Esophagus squamous epithelium (tissue), 4 donors: ENCODE measurements at regions not wholly inside any gene's neighbourhood (a gene's known extent, or its start where the extent isn't known, plus 50 kb on each side); places are given as distances from the start of the nearest gene placed in this dataset.

Experiments used
- POLR2A ChIP-seq, 4 donors: fragments of 450-650 bp; IDR thresholded peaks; one replicate each; pipeline ENCODE4 v1.6.1; 2017; ENCODE audit warnings: antibody characterized with exemption in 4 of 4, mild to moderate bottlenecking in 4 of 4, moderate library complexity in 3 of 4
- TF ChIP-seq, protein P1 (sequence below), 6 experiments: fragments of 450-650 bp in 4 of 6; fragments of 200-600 bp in 2 of 6; sonication (generic) in 2 of 6; IDR thresholded peaks; one replicate each; pipeline ENCODE4 v1.5.1; 2016 to 2019; ENCODE audit warnings: antibody characterized with exemption in 6 of 6, mild to moderate bottlenecking in 4 of 6, moderate library complexity in 4 of 6

DNA sequence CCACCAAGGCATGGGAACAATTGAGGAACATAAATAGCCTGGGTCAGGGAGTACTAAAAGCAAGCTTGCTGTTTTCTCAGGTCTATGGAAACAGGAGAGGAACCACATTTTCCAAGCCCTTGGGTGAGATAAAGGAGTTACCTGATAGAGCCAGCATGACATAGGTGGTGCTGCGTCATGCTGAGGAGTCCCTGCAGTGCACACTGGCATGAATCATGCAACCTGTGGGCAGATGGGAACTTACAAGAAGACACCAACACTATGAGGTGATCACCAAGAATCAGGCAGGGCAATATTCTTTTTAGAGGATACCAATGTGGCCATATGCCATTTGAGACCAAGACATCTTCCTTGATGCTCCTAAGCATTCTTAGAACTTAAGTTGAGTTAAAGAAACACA, 531.8 kb downstream of the ZEB2 start:
- TF ChIP-seq, protein P1, sequence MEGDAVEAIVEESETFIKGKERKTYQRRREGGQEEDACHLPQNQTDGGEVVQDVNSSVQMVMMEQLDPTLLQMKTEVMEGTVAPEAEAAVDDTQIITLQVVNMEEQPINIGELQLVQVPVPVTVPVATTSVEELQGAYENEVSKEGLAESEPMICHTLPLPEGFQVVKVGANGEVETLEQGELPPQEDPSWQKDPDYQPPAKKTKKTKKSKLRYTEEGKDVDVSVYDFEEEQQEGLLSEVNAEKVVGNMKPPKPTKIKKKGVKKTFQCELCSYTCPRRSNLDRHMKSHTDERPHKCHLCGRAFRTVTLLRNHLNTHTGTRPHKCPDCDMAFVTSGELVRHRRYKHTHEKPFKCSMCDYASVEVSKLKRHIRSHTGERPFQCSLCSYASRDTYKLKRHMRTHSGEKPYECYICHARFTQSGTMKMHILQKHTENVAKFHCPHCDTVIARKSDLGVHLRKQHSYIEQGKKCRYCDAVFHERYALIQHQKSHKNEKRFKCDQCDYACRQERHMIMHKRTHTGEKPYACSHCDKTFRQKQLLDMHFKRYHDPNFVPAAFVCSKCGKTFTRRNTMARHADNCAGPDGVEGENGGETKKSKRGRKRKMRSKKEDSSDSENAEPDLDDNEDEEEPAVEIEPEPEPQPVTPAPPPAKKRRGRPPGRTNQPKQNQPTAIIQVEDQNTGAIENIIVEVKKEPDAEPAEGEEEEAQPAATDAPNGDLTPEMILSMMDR (IDR thresholded peaks at IDR 0.05) = no peak
- no peak for TF ChIP-seq POLR2A (IDR thresholded peaks at IDR 0.05)
